Nephron progenitor cell (in vitro differentiated cells): ENCODE measurements at regions not wholly inside any gene's neighbourhood (a gene's known extent, or its start where the extent isn't known, plus 50 kb on each side); places are given as distances from the start of the nearest gene placed in this dataset.
A peak's percentile ranks its signal among the peaks of the same experiment; 100 is the strongest.

Source experiments
- DNase-seq: peaks from one replicate; pipeline ENCODE4 v3.0.0; 2021
- H3K27ac Mint-ChIP-seq: 2 replicates; pipeline ENCODE4 v1.8.0; 2021; ENCODE audit warnings: mild to moderate bottlenecking, moderate library complexity, mixed read lengths
- H3K27me3 Mint-ChIP-seq: 2 replicates; pipeline ENCODE4 v1.8.0; 2021; ENCODE audit warnings: mild to moderate bottlenecking, low read depth, mixed read lengths; ENCODE audit not compliant: poor library complexity
- H3K36me3 Mint-ChIP-seq: 2 replicates; pipeline ENCODE4 v1.8.0; 2021; ENCODE audit warnings: low read depth, mixed read lengths
- H3K4me1 Mint-ChIP-seq: 2 replicates; pipeline ENCODE4 v1.8.0; 2021; ENCODE audit warnings: mixed read lengths
- H3K4me3 Mint-ChIP-seq: 2 replicates; pipeline ENCODE4 v1.8.0; 2021; ENCODE audit warnings: mild to moderate bottlenecking, moderate library complexity, mixed read lengths
- H3K9me3 Mint-ChIP-seq: 2 replicates; pipeline ENCODE4 v1.8.0; 2021; ENCODE audit warnings: mild to moderate bottlenecking, moderate library complexity, mixed read lengths
- CTCF ChIP-seq: fragments of 200-600 bp; sonication (generic); IDR thresholded peaks from 2 replicates; pipeline ENCODE4 v1.5.0; 2021; ENCODE audit warnings: antibody characterized with exemption

GRCh38 chr6:6847591-6847990, 259.1 kb downstream of the LY86 start:
- Mint-ChIP-seq H3K4me1 (peaks cover 9% of the 10 kb centered on the region), H3K36me3 (peaks cover 11% of the 10 kb centered on the region), H3K4me3 (no peak overlapping the region), H3K27me3 (peaks cover 6% of the 10 kb centered on the region), H3K27ac (no peak overlapping the region), H3K9me3 (peaks cover 20% of the 10 kb centered on the region)
- no peak for TF ChIP-seq CTCF
- no peak for DNase-seq

DNA sequence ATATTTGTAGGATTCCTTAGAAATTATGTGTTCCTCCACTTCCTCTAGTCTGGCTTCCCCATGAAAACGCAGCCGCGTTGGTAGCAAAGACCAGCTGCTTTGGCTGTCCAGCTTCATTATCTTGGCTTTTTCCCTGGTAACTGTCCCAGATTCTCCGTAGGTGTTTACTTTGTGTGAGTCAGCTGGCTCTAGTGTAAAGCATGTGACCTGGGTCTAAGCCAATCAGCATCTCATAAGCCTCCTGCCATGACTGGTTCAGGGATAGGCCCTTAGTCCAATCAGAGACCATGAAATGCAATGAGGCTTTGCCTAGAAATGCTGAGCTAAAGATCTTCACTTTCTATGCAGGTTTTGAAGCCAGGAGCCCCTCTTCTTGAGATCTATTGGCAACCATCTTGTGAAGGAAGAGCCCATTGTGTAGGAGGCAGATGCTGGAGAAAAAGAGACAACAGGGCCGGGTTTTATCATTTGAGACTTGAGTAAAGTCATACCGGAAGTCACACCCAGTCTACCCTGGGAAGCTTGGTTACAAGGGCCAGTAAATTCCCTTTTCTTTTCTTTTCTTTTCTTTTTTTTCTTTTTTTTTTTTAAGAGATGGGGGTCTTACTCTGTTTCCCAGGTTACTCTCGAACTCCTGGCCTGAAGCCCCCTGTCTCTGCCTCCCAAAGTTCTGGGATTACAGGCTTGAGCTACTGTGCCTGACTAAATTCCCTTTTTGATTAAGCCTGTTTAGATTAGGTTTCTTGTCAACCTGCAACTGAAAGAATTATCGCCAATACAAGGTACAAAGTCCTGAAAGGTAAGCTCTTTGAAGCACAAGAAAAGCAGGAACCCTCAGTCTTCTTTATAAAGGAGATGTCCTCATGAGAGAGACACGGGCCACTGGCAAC, 256.5 kb upstream of the RREB1 start:
- Mint-ChIP-seq H3K27me3 (peaks cover 28% of the 10 kb centered on the region), H3K27ac (no peak overlapping the region), H3K4me3 (no peak overlapping the region), H3K4me1 (peaks cover 3% of the 10 kb centered on the region), H3K9me3 (peaks cover 4% of the 10 kb centered on the region), H3K36me3 (peaks cover 2% of the 10 kb centered on the region)
- TF ChIP-seq CTCF, result no peak
- no peak for DNase-seq

GRCh38 chr6:6851949-6852261, 255.9 kb upstream of the RREB1 start:
- Mint-ChIP-seq H3K27ac (no peak overlapping the region), H3K4me1 (peaks cover 9% of the 10 kb centered on the region), H3K4me3 (no peak overlapping the region), H3K36me3 (no peaks in the 10 kb centered on the region), H3K27me3 (peaks cover 32% of the 10 kb centered on the region), H3K9me3 (no peaks in the 10 kb centered on the region)
- no peak for DNase-seq
- TF ChIP-seq CTCF, result no peak

DNA sequence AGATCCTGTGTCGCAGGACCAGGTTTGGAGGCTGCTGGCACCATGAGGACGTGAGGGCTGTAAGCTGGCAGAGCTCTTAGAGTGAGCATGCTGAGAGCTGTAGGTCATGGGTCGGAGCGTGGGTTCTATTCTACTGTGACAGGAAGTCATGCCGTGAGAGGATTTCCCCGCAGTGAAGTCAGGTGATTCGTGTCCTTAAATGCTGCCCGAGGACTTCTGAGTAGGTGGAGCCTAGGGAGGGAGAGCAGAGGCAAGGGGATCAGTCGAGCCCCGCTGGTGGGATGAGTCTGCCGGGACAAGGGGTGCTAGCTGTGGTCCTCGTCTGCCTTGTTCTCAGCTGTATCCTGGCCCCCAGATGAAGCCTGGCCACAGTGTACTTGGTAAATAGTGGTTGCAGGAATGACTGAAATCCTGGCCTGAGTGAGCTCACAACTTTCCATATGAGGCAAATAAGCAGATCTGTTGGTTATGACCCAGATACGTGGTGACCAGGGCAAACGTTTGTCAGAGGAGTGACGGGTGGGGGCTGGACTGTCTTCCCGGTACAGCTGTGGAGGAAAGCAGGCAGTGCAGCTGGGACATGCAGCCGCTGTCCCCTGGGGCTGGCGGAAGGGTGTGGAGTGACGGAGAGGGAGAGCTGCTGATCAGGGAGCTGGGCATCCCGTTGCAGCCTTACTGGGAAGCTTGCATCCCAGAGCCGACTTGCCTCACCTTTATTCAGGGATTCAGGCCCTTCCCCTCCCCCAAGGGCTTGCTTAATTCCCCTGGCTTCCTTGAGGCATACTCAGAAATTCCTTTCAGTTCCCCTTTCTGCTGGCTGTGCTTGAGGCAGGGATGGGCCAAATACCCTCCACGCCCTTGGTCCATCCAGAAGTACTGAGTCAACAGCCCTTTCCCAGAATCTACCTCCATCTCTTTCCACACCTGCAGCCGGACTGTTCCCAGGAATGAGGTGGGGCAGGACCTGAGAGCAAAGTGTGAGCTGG, 250.9 kb upstream of the RREB1 start:
- no peaks in the 10 kb centered on the region for H3K36me3 Mint-ChIP-seq
- H3K27ac Mint-ChIP-seq, result no peak overlapping the region
- TF ChIP-seq CTCF, result no peak
- no peaks in the 10 kb centered on the region for H3K9me3 Mint-ChIP-seq
- peaks cover 36% of the 10 kb centered on the region for H3K27me3 Mint-ChIP-seq
- peaks cover 31% of the 10 kb centered on the region for H3K4me1 Mint-ChIP-seq
- peak overlapping the region; percentile 40 for H3K4me3 Mint-ChIP-seq
- peak; percentile 17 for DNase-seq

GRCh38 chr6:6857528-6857927, 250.2 kb upstream of the RREB1 start:
- DNase-seq, result no peak
- H3K27me3 Mint-ChIP-seq, result peaks cover 36% of the 10 kb centered on the region
- H3K4me3 Mint-ChIP-seq, result no peak overlapping the region
- TF ChIP-seq CTCF, result no peak
- peaks cover 31% of the 10 kb centered on the region for H3K4me1 Mint-ChIP-seq
- H3K36me3 Mint-ChIP-seq, result no peaks in the 10 kb centered on the region
- no peak overlapping the region for H3K27ac Mint-ChIP-seq
- H3K9me3 Mint-ChIP-seq, result no peaks in the 10 kb centered on the region
